Neural cell (in vitro differentiated cells): ENCODE measurements at regions not wholly inside any gene's neighbourhood (a gene's known extent, or its start where the extent isn't known, plus 50 kb on each side); places are given as distances from the start of the nearest gene placed in this dataset.

Source experiments
- H2AFZ ChIP-seq: fragments of 200-600, 300-800 bp; sonication (generic), shearing (Covaris generic); 2 replicates; pipeline ENCODE4 v1.6.0; 2014; ENCODE audit warnings: low read depth, mild to moderate bottlenecking, antibody characterized with exemption, low read length, moderate library complexity
- H3F3A ChIP-seq: fragments of 200-600 bp; shearing (Covaris generic); 2 replicates; pipeline ENCODE4 v1.6.1; 2016; ENCODE audit warnings: mild to moderate bottlenecking, moderate library complexity, mixed read lengths, antibody characterized with exemption, low read length; ENCODE audit not compliant: insufficient read depth, poor library complexity, severe bottlenecking
- H3K27ac ChIP-seq: fragments of 200-600, 300-800 bp; sonication (generic), shearing (Covaris generic); 2 replicates; pipeline ENCODE4 v1.5.1; 2014; ENCODE audit warnings: mild to moderate bottlenecking, low read length, moderate library complexity
- H3K27me3 ChIP-seq: fragments of 300-800, 200-600 bp; sonication (generic), shearing (Covaris generic); 2 replicates; pipeline ENCODE4 v1.6.0; 2014; ENCODE audit warnings: mild to moderate bottlenecking, low read depth, low read length, moderate library complexity; ENCODE audit not compliant: insufficient read depth
- H3K36me3 ChIP-seq: fragments of 300-800, 200-600 bp; sonication (generic), shearing (Covaris generic); 2 replicates; pipeline ENCODE4 v1.5.1; 2014; ENCODE audit warnings: mild to moderate bottlenecking, antibody characterized with exemption, low read length, moderate library complexity; ENCODE audit not compliant: insufficient read depth
- H3K4me2 ChIP-seq: fragments of 300-800, 200-600 bp; sonication (generic), shearing (Covaris generic); 2 replicates; pipeline ENCODE4 v1.6.0; 2014; ENCODE audit warnings: mild to moderate bottlenecking, low read length
- H3K4me3 ChIP-seq: fragments of 300-800, 200-600 bp; sonication (generic), shearing (Covaris generic); 2 replicates; pipeline ENCODE4 v1.5.1; 2014; ENCODE audit warnings: mild to moderate bottlenecking, low read length, moderate library complexity
- H3K79me2 ChIP-seq: fragments of 200-600 bp; shearing (Covaris generic); replicated peaks from 2 replicates; pipeline ENCODE4 v1.6.0; 2014; ENCODE audit warnings: mild to moderate bottlenecking, low read length, moderate library complexity; ENCODE audit not compliant: insufficient read depth
- H3K9ac ChIP-seq: fragments of 300-800, 200-600 bp; sonication (generic), shearing (Covaris generic); 2 replicates; pipeline ENCODE4 v1.6.1; 2016; ENCODE audit warnings: mild to moderate bottlenecking, low read length, mixed read lengths
- H3K9me2 ChIP-seq: fragments of 200-600 bp; shearing (Covaris generic); 2 replicates; pipeline ENCODE4 v1.6.1; 2016; ENCODE audit warnings: mild to moderate bottlenecking, low read length, mixed read lengths; ENCODE audit not compliant: insufficient read depth
- H3K9me3 ChIP-seq: fragments of 200-600, 300-800 bp; sonication (generic), shearing (Covaris generic); 2 replicates; pipeline ENCODE4 v1.6.1; 2016; ENCODE audit warnings: mild to moderate bottlenecking, mixed run types, low read length, moderate library complexity, mixed read lengths
- H4K20me1 ChIP-seq: fragments of 200-600 bp; shearing (Covaris generic); 2 replicates; pipeline ENCODE4 v1.6.1; 2016; ENCODE audit warnings: mild to moderate bottlenecking, mixed run types; ENCODE audit not compliant: insufficient read depth
- CTCF ChIP-seq: fragments of 450-650 bp; IDR thresholded peaks from 2 replicates; pipeline ENCODE4 v1.5.1; 2014; ENCODE audit warnings: antibody characterized with exemption, mild to moderate bottlenecking, moderate library complexity; ENCODE audit not compliant: poor library complexity, severe bottlenecking
- EP300 ChIP-seq: fragments of 450-650 bp; conservative IDR thresholded peaks from 2 replicates; pipeline ENCODE4 v1.6.1; 2014; ENCODE audit warnings: antibody characterized with exemption, mild to moderate bottlenecking, moderate library complexity; ENCODE audit not compliant: poor library complexity, severe bottlenecking
- EZH2 ChIP-seq: fragments of 200-600, 300-800 bp; shearing (Covaris generic), sonication (generic); IDR thresholded peaks from 2 replicates; pipeline ENCODE4 v1.6.1; 2014; ENCODE audit warnings: antibody characterized with exemption, low read length, borderline replicate concordance, mild to moderate bottlenecking; ENCODE audit not compliant: insufficient read depth, poor library complexity, severe bottlenecking
- MXI1 ChIP-seq: fragments of 450-650 bp; conservative IDR thresholded peaks from 2 replicates; pipeline ENCODE4 v1.6.1; 2014; ENCODE audit warnings: antibody characterized with exemption, mild to moderate bottlenecking; ENCODE audit not compliant: poor library complexity, severe bottlenecking
- POLR2AphosphoS5 ChIP-seq: IDR thresholded peaks from 2 replicates; pipeline ENCODE4 v1.6.1; 2012
- RAD21 ChIP-seq: fragments of 450-650 bp; conservative IDR thresholded peaks from 2 replicates; pipeline ENCODE4 v1.6.1; 2014; ENCODE audit warnings: antibody characterized with exemption, mild to moderate bottlenecking, moderate library complexity
- REST ChIP-seq: IDR thresholded peaks from 2 replicates; pipeline ENCODE4 v1.6.1; 2012; ENCODE audit warnings: borderline replicate concordance
- SMC3 ChIP-seq: fragments of 450-650 bp; conservative IDR thresholded peaks from 2 replicates; pipeline ENCODE4 v1.6.1; 2014; ENCODE audit warnings: antibody characterized with exemption, mild to moderate bottlenecking, moderate library complexity; ENCODE audit not compliant: poor library complexity
- TAF1 ChIP-seq: IDR thresholded peaks from 2 replicates; pipeline ENCODE4 v1.6.1; 2012; ENCODE audit warnings: low read depth

- Histone ChIP-seq H3K9ac (no peak overlapping the region), H3K9me3 (no peaks in the 10 kb centered on the region), H2AFZ (no peak overlapping the region), H3K27me3 (no peaks in the 10 kb centered on the region), H3K27ac (no peak overlapping the region), H4K20me1 (no peaks in the 10 kb centered on the region), H3K4me2 (no peak overlapping the region), H3K79me2 (no peaks in the 10 kb centered on the region), H3K4me3 (no peak overlapping the region), H3K9me2 (no peaks in the 10 kb centered on the region), H3K36me3 (no peaks in the 10 kb centered on the region), H3F3A (no peaks in the 10 kb centered on the region)
- no peak for TF ChIP-seq CTCF
Measured at GRCh38 chr6:145175470-145175869, 559.9 kb downstream of the EPM2A start.

- Histone ChIP-seq H3F3A (no peaks in the 10 kb centered on the region), H3K27ac (no peak overlapping the region), H3K36me3 (no peaks in the 10 kb centered on the region), H3K9me3 (no peaks in the 10 kb centered on the region), H3K27me3 (no peaks in the 10 kb centered on the region), H3K4me3 (no peak overlapping the region), H2AFZ (no peak overlapping the region), H4K20me1 (no peaks in the 10 kb centered on the region), H3K9me2 (no peaks in the 10 kb centered on the region), H3K79me2 (no peaks in the 10 kb centered on the region), H3K4me2 (no peak overlapping the region), H3K9ac (no peak overlapping the region)
- TF ChIP-seq REST (no peak), EZH2 (no peak), TAF1 (no peak), MXI1 (no peak), RAD21 (no peak), SMC3 (no peak), CTCF (no peak), POLR2AphosphoS5 (no peak), EP300 (no peak)
Measured at GRCh38 chr6:145178391-145178790, 556.9 kb downstream of the EPM2A start.
